OCI-LY1 (cell line): ENCODE measurements at regions not wholly inside any gene's neighbourhood (a gene's known extent, or its start where the extent isn't known, plus 50 kb on each side); places are given as distances from the start of the nearest gene placed in this dataset.
"Not testable (repeated sequence)": the region's sequence is repeated elsewhere in the genome, so short reads cannot be mapped to it uniquely, and the experiment has no call there.

Source experiments
- H2AFZ ChIP-seq: fragments of 200-600 bp; sonication (generic), shearing (Covaris generic); 2 replicates; pipeline ENCODE4 v1.6.0; 2014; ENCODE audit warnings: antibody characterized with exemption, mild to moderate bottlenecking, low read length
- H3F3A ChIP-seq: fragments of 200-600 bp; sonication (generic), shearing (Covaris generic); 2 replicates; pipeline ENCODE4 v1.6.0; 2014; ENCODE audit warnings: mild to moderate bottlenecking, antibody characterized with exemption, low read length, moderate library complexity; ENCODE audit not compliant: insufficient read depth
- H3K27ac ChIP-seq: fragments of 200-600 bp; sonication (generic); 2 replicates; pipeline ENCODE4 v1.5.1; 2014; ENCODE audit warnings: low read length, mixed run types, mild to moderate bottlenecking, low read depth; ENCODE audit not compliant: poor library complexity, severe bottlenecking
- H3K27me3 ChIP-seq: fragments of 200-600 bp; sonication (generic); 2 replicates; pipeline ENCODE4 v1.6.0; 2014; ENCODE audit warnings: antibody characterized with exemption, mild to moderate bottlenecking, low read length, moderate library complexity; ENCODE audit not compliant: insufficient read depth
- H3K36me3 ChIP-seq: fragments of 200-600 bp; sonication (generic); 2 replicates; pipeline ENCODE4 v1.6.1; 2014; ENCODE audit warnings: mild to moderate bottlenecking, antibody characterized with exemption, low read length, moderate library complexity, mixed read lengths; ENCODE audit not compliant: insufficient read depth
- H3K4me1 ChIP-seq: fragments of 200-600 bp; sonication (generic); 2 replicates; pipeline ENCODE4 v1.5.1; 2014; ENCODE audit warnings: mild to moderate bottlenecking, low read length, moderate library complexity; ENCODE audit not compliant: insufficient read depth, severe bottlenecking
- H3K4me2 ChIP-seq: fragments of 200-600 bp; sonication (generic), shearing (Covaris generic); 2 replicates; pipeline ENCODE4 v1.6.1; 2014; ENCODE audit warnings: low read length
- H3K4me3 ChIP-seq: fragments of 200-600 bp; sonication (generic); 2 replicates; pipeline ENCODE4 v1.5.1; 2014; ENCODE audit warnings: low read length, low read depth, mild to moderate bottlenecking, mixed read lengths; ENCODE audit not compliant: poor library complexity, severe bottlenecking
- H3K79me2 ChIP-seq: fragments of 200-600 bp; shearing (Covaris generic); 2 replicates; pipeline ENCODE4 v1.6.1; 2016; ENCODE audit warnings: mixed run types, low read length, mixed read lengths; ENCODE audit not compliant: insufficient read depth
- H3K9ac ChIP-seq: fragments of 200-600 bp; sonication (generic), shearing (Covaris generic); 2 replicates; pipeline ENCODE4 v1.6.1; 2014; ENCODE audit warnings: mild to moderate bottlenecking, low read length, mixed read lengths
- H3K9me2 ChIP-seq: fragments of 200-600 bp; sonication (generic), shearing (Covaris generic); 2 replicates; pipeline ENCODE4 v1.6.1; 2014; ENCODE audit warnings: low read depth, mild to moderate bottlenecking, low read length, mixed read lengths
- H3K9me3 ChIP-seq: fragments of 200-600 bp; shearing (Covaris generic); 2 replicates; pipeline ENCODE4 v1.6.1; 2014; ENCODE audit warnings: low read length, mixed read lengths
- H4K20me1 ChIP-seq: fragments of 200-600 bp; sonication (generic), shearing (Covaris generic); 2 replicates; pipeline ENCODE4 v1.6.0; 2016; ENCODE audit warnings: mild to moderate bottlenecking, low read length; ENCODE audit not compliant: insufficient read depth
- CTCF ChIP-seq: fragments of 200-600 bp; sonication (generic), shearing (Covaris generic); IDR thresholded peaks from 2 replicates; pipeline ENCODE4 v1.5.1; 2017; ENCODE audit warnings: mild to moderate bottlenecking, antibody characterized with exemption, low read length, moderate library complexity, mixed read lengths
- EZH2 ChIP-seq: fragments of 200-600 bp; sonication (generic), shearing (Covaris generic); IDR thresholded peaks from 2 replicates; pipeline ENCODE4 v1.8.0; 2017; ENCODE audit warnings: borderline replicate concordance, mixed run types, mild to moderate bottlenecking, antibody characterized with exemption, low read length, moderate library complexity, mixed read lengths

- Histone ChIP-seq H3K9ac (no peak overlapping the region), H3K4me3 (no peak overlapping the region), H3K9me3 (no peaks in the 10 kb centered on the region), H4K20me1 (no peaks in the 10 kb centered on the region), H3F3A (no peaks in the 10 kb centered on the region), H3K4me1 (no peaks in the 10 kb centered on the region), H3K36me3 (no peaks in the 10 kb centered on the region), H2AFZ (no peak overlapping the region), H3K79me2 (no peaks in the 10 kb centered on the region), H3K27me3 (no peaks in the 10 kb centered on the region), H3K4me2 (no peak overlapping the region), H3K9me2 (no peaks in the 10 kb centered on the region), H3K27ac (no peak overlapping the region)
- TF ChIP-seq CTCF = no peak
- no peak for TF ChIP-seq EZH2
Observed at GRCh38 chr6:51007237-51007636, 188.6 kb downstream of the TFAP2B start.

GRCh38 chr6:51008693-51009092 lies 190.0 kb downstream of the TFAP2B start:
- not testable (repeated sequence) for H3K9ac ChIP-seq, H3K4me2 ChIP-seq, H3F3A ChIP-seq, H4K20me1 ChIP-seq, H3K27ac ChIP-seq, H3K9me3 ChIP-seq, H2AFZ ChIP-seq, H3K36me3 ChIP-seq, H3K27me3 ChIP-seq, H3K79me2 ChIP-seq, H3K9me2 ChIP-seq, H3K4me3 ChIP-seq, H3K4me1 ChIP-seq

- H3K4me1 ChIP-seq = no peaks in the 10 kb centered on the region
- no peak overlapping the region for H2AFZ ChIP-seq
- H3F3A ChIP-seq = no peaks in the 10 kb centered on the region
- H3K9ac ChIP-seq = no peak overlapping the region
- no peaks in the 10 kb centered on the region for H3K27me3 ChIP-seq
- H3K36me3 ChIP-seq = no peaks in the 10 kb centered on the region
- no peak overlapping the region for H3K27ac ChIP-seq
- no peaks in the 10 kb centered on the region for H3K9me3 ChIP-seq
- no peaks in the 10 kb centered on the region for H3K9me2 ChIP-seq
- H3K4me2 ChIP-seq = no peak overlapping the region
- no peak overlapping the region for H3K4me3 ChIP-seq
- TF ChIP-seq EZH2 (no peak), CTCF (no peak)
- no peaks in the 10 kb centered on the region for H3K79me2 ChIP-seq
- no peaks in the 10 kb centered on the region for H4K20me1 ChIP-seq
Observed at GRCh38 chr6:51013376-51013775, 194.7 kb downstream of the TFAP2B start.

- no peak for TF ChIP-seq CTCF
- TF ChIP-seq EZH2 = no peak
- H3K27me3 ChIP-seq = no peaks in the 10 kb centered on the region
Observed at GRCh38 chr6:51015394-51015793, 196.7 kb downstream of the TFAP2B start.

More at GRCh38 chr6:51015394-51015793, 196.7 kb downstream of the TFAP2B start:
- no peak overlapping the region for H3K9ac ChIP-seq
- H3K4me1 ChIP-seq = no peaks in the 10 kb centered on the region
- H3K4me2 ChIP-seq = no peak overlapping the region
- H3K79me2 ChIP-seq = no peaks in the 10 kb centered on the region
- no peaks in the 10 kb centered on the region for H3K9me2 ChIP-seq
- H3K9me3 ChIP-seq = no peaks in the 10 kb centered on the region
- no peaks in the 10 kb centered on the region for H3K36me3 ChIP-seq
- H3K27ac ChIP-seq = no peak overlapping the region
- no peak overlapping the region for H3K4me3 ChIP-seq
- H2AFZ ChIP-seq = no peak overlapping the region
- no peaks in the 10 kb centered on the region for H4K20me1 ChIP-seq
- H3F3A ChIP-seq = no peaks in the 10 kb centered on the region
